ENCODE measurements at regions not wholly inside any gene's neighbourhood (a gene's known extent, or its start where the extent isn't known, plus 50 kb on each side); places are given as distances from the start of the nearest gene placed in this dataset.

- no peaks in the 10 kb centered on the region for H3K27me3 ChIP-seq (ENCODE audit: insufficient read depth, poor library complexity, severe bottlenecking)
- no peak overlapping the region for H3K4me3 ChIP-seq (ENCODE audit: severe bottlenecking)
- H3K4me1 ChIP-seq (ENCODE audit: insufficient read depth, poor library complexity, severe bottlenecking), result peaks cover 41% of the 10 kb centered on the region
- no peaks in the 10 kb centered on the region for H3K36me3 ChIP-seq (ENCODE audit: low read depth)
- H3K27ac ChIP-seq (ENCODE audit: poor library complexity, severe bottlenecking), result peak overlapping the region; percentile 96
- DNase-seq (ENCODE audit: low spot score) (no peak), ATAC-seq (ENCODE audit: low read depth) (no peak)
- peaks cover 15% of the 10 kb centered on the region for H3K9me3 ChIP-seq (ENCODE audit: severe bottlenecking)
- TF ChIP-seq CTCF (IDR thresholded peaks at IDR 0.05; ENCODE audit: poor library complexity, severe bottlenecking), result no peak
Observed at GRCh38 chr20:58113716-58114115, 114.7 kb downstream of the ANKRD60 start.

GRCh38 chr20:58112017-58112781, 116.3 kb downstream of the ANKRD60 start:
- TF ChIP-seq CTCF (IDR thresholded peaks at IDR 0.05; ENCODE audit: poor library complexity, severe bottlenecking), result peak; percentile 46
- DNase-seq (ENCODE audit: low spot score), result peak; percentile 92
- Histone ChIP-seq H3K4me3 (ENCODE audit: severe bottlenecking) (no peak overlapping the region), H3K36me3 (ENCODE audit: low read depth) (no peaks in the 10 kb centered on the region), H3K27me3 (ENCODE audit: insufficient read depth, poor library complexity, severe bottlenecking) (no peaks in the 10 kb centered on the region), H3K27ac (ENCODE audit: poor library complexity, severe bottlenecking) (peak overlapping the region; percentile 96), H3K9me3 (ENCODE audit: severe bottlenecking) (peaks cover under 1% of the 10 kb centered on the region), H3K4me1 (ENCODE audit: insufficient read depth, poor library complexity, severe bottlenecking) (peaks cover 36% of the 10 kb centered on the region)
- peak; percentile 85 for ATAC-seq (ENCODE audit: low read depth)

- ATAC-seq (ENCODE audit: low read depth), result no peak
- no peaks in the 10 kb centered on the region for H3K9me3 ChIP-seq (ENCODE audit: severe bottlenecking)
- no peak for TF ChIP-seq CTCF (IDR thresholded peaks at IDR 0.05; ENCODE audit: poor library complexity, severe bottlenecking)
- no peaks in the 10 kb centered on the region for H3K36me3 ChIP-seq (ENCODE audit: low read depth)
- H3K27me3 ChIP-seq (ENCODE audit: insufficient read depth, poor library complexity, severe bottlenecking), result no peaks in the 10 kb centered on the region
- H3K4me1 ChIP-seq (ENCODE audit: insufficient read depth, poor library complexity, severe bottlenecking), result peaks cover 36% of the 10 kb centered on the region
- H3K4me3 ChIP-seq (ENCODE audit: severe bottlenecking), result no peak overlapping the region
- DNase-seq (ENCODE audit: low spot score), result peak; percentile 61
- H3K27ac ChIP-seq (ENCODE audit: poor library complexity, severe bottlenecking), result peak overlapping the region; percentile 96
Observed at GRCh38 chr20:58111310-58112016, 117.0 kb downstream of the ANKRD60 start.

- ATAC-seq (ENCODE audit: low read depth) (no peak), DNase-seq (ENCODE audit: low spot score) (peak; percentile 61)
- Histone ChIP-seq H3K4me3 (ENCODE audit: severe bottlenecking) (no peak overlapping the region), H3K4me1 (ENCODE audit: insufficient read depth, poor library complexity, severe bottlenecking) (peaks cover 36% of the 10 kb centered on the region), H3K27ac (ENCODE audit: poor library complexity, severe bottlenecking) (peak overlapping the region; percentile 96), H3K27me3 (ENCODE audit: insufficient read depth, poor library complexity, severe bottlenecking) (no peaks in the 10 kb centered on the region), H3K36me3 (ENCODE audit: low read depth) (no peaks in the 10 kb centered on the region), H3K9me3 (ENCODE audit: severe bottlenecking) (no peaks in the 10 kb centered on the region)
- no peak for TF ChIP-seq CTCF (IDR thresholded peaks at IDR 0.05; ENCODE audit: poor library complexity, severe bottlenecking)
Observed at GRCh38 chr20:58109918-58110635, 118.4 kb downstream of the ANKRD60 start.

Measured in RWPE2 (cell line).